NCI-H2196 (cell line): ENCODE measurements at regions not wholly inside any gene's neighbourhood (a gene's known extent, or its start where the extent isn't known, plus 50 kb on each side); places are given as distances from the start of the nearest gene placed in this dataset.

Experiments
- DNase-seq: peaks from one replicate; lab custom pipeline; 2025; ENCODE audit not compliant: unreplicated experiment; lab: John Stamatoyannopoulos, UW

- no peak for DNase-seq
These were observed 879.6 kb downstream of the SUCLG1 start for GRCh38 chr2:83579507-83579906.

DNA sequence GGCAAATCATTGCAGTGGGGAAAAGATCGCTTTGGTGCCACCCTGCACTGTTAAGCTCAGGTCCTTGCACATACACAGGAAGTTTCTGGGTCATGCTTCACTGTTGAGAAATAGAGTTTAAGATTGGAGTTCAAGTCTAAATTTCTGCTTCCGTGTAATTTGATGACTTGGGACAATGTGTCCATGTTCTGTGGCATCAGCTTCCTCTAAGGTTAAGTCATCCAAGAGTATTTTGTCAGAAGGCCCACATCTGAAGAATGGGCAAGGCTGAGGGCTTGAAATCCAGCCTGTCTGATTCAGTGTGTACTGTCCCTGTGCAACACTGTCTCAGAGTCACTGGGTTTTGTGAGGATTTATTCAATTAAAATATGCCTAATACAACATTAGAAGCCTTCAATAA, 880.7 kb downstream of the SUCLG1 start:
- no peak for DNase-seq

DNA sequence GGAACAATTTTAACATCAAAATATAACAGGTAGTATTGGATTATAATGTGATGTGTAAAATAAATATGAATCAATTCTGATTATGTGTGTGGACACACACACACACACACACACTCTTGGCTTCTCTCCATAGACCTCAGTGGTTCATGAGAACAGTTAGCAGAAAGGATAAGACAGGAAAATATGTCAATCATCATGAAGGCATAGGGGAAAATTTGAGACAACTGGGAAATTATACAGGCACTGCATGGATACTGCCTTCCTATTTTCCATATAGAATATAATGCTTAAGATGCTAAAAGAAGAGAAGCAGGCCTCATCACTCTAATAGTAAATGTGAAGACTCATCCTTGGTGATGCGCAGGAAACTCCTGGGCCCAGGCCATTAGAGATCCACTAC, 884.5 kb downstream of the SUCLG1 start:
- DNase-seq: no peak

- no peak for DNase-seq
These were observed 886.0 kb downstream of the SUCLG1 start for GRCh38 chr2:83573060-83573459.

DNA sequence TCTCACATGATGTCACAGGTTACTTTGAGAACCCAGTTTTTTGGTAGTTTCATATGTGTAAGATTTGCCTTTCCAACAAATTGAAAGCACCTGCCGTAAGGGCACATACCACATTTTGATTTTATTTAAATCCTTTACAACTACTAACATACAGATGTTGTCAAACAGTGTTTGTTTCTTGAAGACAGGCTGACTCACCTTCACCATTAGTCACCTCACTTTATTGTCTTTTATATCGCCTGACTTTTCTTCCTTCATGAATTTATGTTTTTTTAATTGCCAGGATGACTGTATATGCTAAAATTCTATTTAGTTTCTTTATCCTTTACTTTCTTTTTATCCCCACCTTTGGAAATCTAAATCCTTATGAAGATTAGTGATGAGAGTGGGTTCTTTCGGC, 886.7 kb downstream of the SUCLG1 start:
- no peak for DNase-seq

- no peak for DNase-seq
These were observed 891.5 kb downstream of the SUCLG1 start for GRCh38 chr2:83567551-83567950.

DNA sequence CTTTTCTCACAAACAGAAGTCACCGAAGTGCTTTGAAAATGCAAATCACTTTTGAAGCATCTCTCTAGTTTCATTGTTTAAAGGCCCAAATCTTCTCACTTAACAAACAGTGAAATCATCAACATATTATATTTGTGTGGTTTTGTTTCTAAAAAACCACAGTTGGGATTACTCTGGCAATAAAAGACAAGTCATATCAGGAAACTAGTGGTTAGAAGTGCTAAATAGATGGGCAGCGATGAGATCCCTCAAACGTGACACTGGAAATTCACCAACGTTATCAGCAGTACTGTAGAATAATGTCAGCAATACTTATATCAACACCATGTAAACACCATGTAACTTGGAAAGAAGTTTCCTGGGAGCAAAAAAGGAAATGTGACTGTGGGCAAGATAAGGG, 893.5 kb downstream of the SUCLG1 start:
- DNase-seq: no peak

DNA sequence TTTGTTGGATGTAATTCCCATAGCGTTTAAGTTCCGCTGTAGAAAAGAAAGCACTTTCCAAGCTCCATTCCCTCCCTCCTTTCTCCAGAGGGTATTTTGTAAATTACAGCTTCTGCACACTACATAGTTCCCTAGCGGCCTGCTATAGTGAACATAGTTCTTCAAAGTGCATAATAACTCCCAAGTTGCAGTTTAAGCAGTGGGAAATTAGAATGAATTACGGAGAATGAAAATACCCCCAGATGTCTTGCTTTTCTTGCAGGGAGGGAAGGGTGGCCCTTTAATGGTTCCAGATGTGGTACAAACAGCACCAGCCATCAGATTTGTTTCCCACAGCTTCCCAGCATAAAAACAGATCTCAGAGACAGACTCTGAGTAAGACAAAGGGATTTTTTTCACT, 893.9 kb downstream of the SUCLG1 start:
- DNase-seq: no peak

DNA sequence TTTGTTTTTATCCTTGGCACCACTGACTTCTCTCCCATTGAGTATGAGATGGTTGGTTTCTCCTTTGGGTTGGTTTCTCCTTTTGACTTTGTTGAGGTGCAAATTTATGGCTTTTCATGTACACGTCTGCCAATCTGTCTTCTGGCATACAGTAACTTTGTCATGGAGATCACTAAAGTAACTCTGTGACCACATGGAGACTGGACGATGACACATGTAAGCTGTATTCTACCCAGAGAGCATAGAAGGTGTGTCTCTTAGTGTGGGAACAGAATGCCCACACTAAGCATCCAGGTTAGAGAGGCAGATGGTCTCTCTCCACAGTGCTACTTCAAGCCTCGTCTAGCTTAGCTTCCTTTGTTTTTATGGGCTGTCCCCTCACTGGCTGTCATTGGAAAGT, 897.5 kb downstream of the SUCLG1 start:
- DNase-seq: no peak

GRCh38 chr2:83536556-83536955, 922.5 kb downstream of the SUCLG1 start:
- no peak for DNase-seq

DNA sequence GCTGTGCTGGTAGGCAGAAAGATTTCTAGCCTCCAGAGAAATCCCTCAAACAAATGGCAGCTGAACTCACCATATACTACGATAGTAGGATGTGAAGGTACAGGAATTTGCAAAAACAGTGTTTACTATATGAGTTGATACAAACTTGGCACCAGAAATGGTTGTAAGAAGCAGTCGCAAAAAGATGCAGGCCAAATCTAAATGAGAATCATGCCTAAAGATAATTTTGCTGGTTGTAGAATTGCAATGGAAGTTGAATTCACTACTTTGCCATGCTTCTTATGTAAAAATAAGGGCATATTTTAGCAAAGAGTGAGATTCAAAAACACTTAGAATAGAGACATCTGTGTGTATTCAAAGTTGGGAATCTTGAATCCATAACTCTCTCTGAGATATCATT, 924.7 kb downstream of the SUCLG1 start:
- DNase-seq: no peak

- no peak for DNase-seq
These were observed 927.8 kb downstream of the SUCLG1 start for GRCh38 chr2:83531206-83531826.

DNA sequence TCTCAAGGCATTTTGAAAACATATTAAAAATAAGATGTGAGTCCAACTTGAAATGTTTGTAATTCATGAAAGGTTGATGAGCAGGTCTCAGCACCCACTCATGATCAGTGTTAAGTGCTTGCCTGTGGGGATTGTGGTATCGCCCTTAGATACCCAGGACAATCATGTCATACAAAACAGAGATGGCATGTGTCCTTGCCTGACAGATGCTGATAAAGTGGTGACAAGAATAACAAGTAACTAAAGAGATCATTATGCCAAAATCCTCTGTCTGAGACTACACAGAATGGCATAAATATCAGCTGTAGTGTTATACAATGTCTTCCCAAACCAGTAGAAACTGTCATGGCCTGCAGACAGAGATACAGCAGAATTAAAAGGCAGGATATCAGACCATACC, 930.3 kb downstream of the SUCLG1 start:
- DNase-seq: no peak

- no peak for DNase-seq
These were observed 936.1 kb downstream of the SUCLG1 start for GRCh38 chr2:83522891-83523493.

- no peak for DNase-seq
These were observed 941.2 kb downstream of the SUCLG1 start for GRCh38 chr2:83517727-83518368.

GRCh38 chr2:83516503-83516902, 942.6 kb downstream of the SUCLG1 start:
- DNase-seq: no peak

DNA sequence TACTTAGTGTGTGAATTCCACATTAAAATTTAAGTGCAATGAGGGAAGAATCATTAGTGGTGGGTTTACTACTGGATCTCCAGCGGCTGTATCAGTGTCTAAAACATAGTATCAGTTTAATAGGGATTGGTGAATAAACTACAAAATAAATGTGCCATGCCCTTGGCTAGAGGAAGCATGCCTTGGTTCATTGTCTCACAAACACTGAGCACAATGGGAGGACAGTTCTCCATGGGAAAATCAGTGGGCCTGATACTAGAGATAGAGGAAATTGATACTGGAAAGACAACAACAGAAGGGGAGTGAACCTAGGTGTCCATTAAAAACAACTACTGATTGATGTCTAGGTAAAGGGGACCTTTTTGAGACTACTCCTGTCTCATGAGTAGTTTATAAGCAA, 971.6 kb downstream of the SUCLG1 start:
- no peak for DNase-seq

DNA sequence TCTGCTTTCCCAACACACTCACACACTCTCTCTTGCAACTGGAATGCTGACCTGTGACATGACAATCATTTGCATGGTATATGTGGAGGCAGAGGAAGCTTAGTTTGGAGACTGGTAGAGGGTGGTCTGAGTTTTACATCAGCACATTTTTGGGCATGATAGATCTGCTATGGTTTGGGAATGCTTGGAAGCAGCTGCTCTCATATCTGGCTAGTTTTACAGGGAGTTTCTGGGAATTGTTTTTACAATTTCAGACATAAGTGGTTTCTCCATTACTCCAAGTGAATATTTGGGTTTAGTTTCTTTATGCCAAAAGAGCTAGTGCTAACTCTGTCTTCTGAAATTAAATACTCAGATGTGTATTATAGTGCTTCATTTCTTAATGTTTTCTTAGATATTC, 977.6 kb downstream of the SUCLG1 start:
- no peak for DNase-seq

GRCh38 chr2:83478037-83478436, 981.0 kb downstream of the SUCLG1 start:
- DNase-seq: no peak

DNA sequence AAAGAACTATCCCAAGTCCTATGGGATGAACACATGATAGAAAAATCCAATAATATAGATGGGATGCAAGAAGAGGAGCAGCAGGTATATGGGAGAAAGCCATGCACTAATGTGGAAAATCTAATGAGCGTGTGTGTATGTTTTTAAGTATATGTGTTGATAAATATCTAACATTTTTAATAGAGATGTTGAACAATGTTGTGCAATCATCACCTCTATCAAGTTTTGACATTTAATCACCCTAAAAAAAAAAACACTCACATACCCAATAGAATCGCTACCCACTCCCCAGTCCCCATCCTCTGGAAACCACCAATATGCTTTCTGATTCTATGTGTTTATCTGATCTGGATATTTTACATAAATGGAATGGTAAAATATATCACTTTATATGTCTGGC, 983.7 kb downstream of the SUCLG1 start:
- no peak for DNase-seq

DNA sequence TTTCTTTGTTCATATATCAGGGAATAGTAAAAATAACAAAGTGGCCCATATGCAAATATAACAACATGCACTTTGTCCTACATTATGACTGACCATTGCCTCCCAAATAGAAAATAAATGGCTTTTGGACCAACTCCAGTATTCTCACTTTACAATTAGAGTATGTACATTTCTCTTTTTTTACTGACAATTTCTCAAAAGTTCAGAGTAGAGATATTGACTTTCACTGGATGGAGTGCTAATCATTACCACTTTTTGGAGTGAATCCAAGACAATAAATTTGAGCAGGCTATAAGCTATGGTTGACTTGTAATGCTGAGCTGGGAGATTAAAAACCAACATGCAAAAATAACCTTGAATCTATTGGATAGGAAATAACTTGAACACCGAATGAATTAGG, 987.4 kb downstream of the SUCLG1 start:
- no peak for DNase-seq

GRCh38 chr2:83470928-83471327, 988.2 kb downstream of the SUCLG1 start:
- DNase-seq: no peak

GRCh38 chr2:83464444-83464843, 994.6 kb downstream of the SUCLG1 start:
- DNase-seq: no peak
